ENCODE measurements at regions not wholly inside any gene's neighbourhood (a gene's known extent, or its start where the extent isn't known, plus 50 kb on each side); places are given as distances from the start of the nearest gene placed in this dataset.

GRCh38 chr5:155772009-155772662 is 554.8 kb upstream of the SGCD start:
- Histone ChIP-seq H3K79me2 (ENCODE audit: control insufficient read depth, insufficient read depth, low read length) (no peaks in the 10 kb centered on the region), H3K27me3 (ENCODE audit: control insufficient read depth in 2 of 2, insufficient read depth in 2 of 2, low read length in 2 of 2) (no peaks in the 10 kb centered on the region), H4K20me1 (replicated peaks; ENCODE audit: control insufficient read depth, insufficient read depth, low read length) (no peaks in the 10 kb centered on the region), H3K9me1 (ENCODE audit: control insufficient read depth, insufficient read depth, low read length) (no peaks in the 10 kb centered on the region), H3K4me1 (replicated peaks in 1 of 2; ENCODE audit: control insufficient read depth in 2 of 2, insufficient read depth in 2 of 2, low read length in 2 of 2) (no peaks in the 10 kb centered on the region), H2AFZ (ENCODE audit: low read depth, low read length) (no peak overlapping the region), H3K4me2 (ENCODE audit: insufficient read depth, low read length) (no peak overlapping the region), H3K9me3 (replicated peaks; ENCODE audit: control insufficient read depth, insufficient read depth, low read depth, low read length) (no peaks in the 10 kb centered on the region), H3K36me3 (ENCODE audit: control insufficient read depth, insufficient read depth, low read length) (no peaks in the 10 kb centered on the region), H3K27ac (ENCODE audit: extremely low read depth, low read depth, low read length) (no peak overlapping the region), H3K9ac (ENCODE audit: insufficient read depth in 1 of 2, low read depth in 2 of 2, low read length in 2 of 2) (no peak overlapping the region), H3K4me3 (no peak overlapping the region)
- no peak for ATAC-seq
- TF ChIP-seq, protein P1, sequence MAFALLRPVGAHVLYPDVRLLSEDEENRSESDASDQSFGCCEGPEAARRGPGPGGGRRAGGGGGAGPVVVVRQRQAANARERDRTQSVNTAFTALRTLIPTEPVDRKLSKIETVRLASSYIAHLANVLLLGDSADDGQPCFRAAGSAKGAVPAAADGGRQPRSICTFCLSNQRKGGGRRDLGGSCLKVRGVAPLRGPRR (CRISPR knock-in tag; IDR thresholded peaks at IDR 0.05) = no peak
- TF ChIP-seq SRSF9 (IDR thresholded peaks at IDR 0.05; ENCODE audit: borderline replicate concordance, low read depth, low read length) (no peak), ZNF165 (CRISPR knock-in tag; IDR thresholded peaks at IDR 0.05; ENCODE audit: borderline replicate concordance) (no peak), TFAM (CRISPR knock-in tag; conservative IDR thresholded peaks at IDR 0.05) (no peak), STAT5B (CRISPR knock-in tag; IDR thresholded peaks at IDR 0.05) (no peak), CSDE1 (IDR thresholded peaks at IDR 0.05) (no peak), ZNF253 (CRISPR knock-in tag; conservative IDR thresholded peaks at IDR 0.05) (no peak), SAP30 (IDR thresholded peaks at IDR 0.05; ENCODE audit: borderline replicate concordance, insufficient read depth, low read depth, low read length, poor library complexity, severe bottlenecking) (no peak), SNRNP70 (optimal IDR thresholded peaks at IDR 0.05; ENCODE audit: low read depth, low read length) (no peak), POLR2AphosphoS5 (IDR thresholded peaks at IDR 0.05; ENCODE audit: control insufficient read depth, insufficient read depth, low read depth, low read length) (no peak), ATF7 (IDR thresholded peaks at IDR 0.05) (no peak), MBD2 (IDR thresholded peaks at IDR 0.05; ENCODE audit: borderline replicate concordance, low read depth) (no peak), DPF2 (IDR thresholded peaks at IDR 0.05) (no peak), ZNF3 (CRISPR knock-in tag; IDR thresholded peaks at IDR 0.05) (no peak), SNIP1 (IDR thresholded peaks at IDR 0.05; ENCODE audit: low read depth) (no peak), ZNF347 (CRISPR knock-in tag; IDR thresholded peaks at IDR 0.05; ENCODE audit: low read depth) (no peak)
- ChIA-PET POLR2A (interaction anchor here (0.7 kb wide), 1 partner anchor 145 kb away, joined by 3 read pairs; no protein-coding TSS in a partner anchor), CTCF (ENCODE audit: low intra/inter-chr PET ratio) (no interaction called here)
- FAIRE-seq = no peak
- in situ Hi-C loops (cut with MboI) = no loop called here
- no TSS peak for BruUV-seq (replicated peaks)
- no peak for DNase-seq (ENCODE audit: extremely low read depth in 1 of 4, low spot score in 3 of 4)
- intact Hi-C loops (cut with micrococcal nuclease) = no loop called here
- 0% methylated on average over 4 of the region's 4 CpGs for WGBS (ENCODE audit: insufficient coverage, low coverage, missing lambda C conversion rate)
